H1 (cell line): ENCODE measurements at regions not wholly inside any gene's neighbourhood (a gene's known extent, or its start where the extent isn't known, plus 50 kb on each side); places are given as distances from the start of the nearest gene placed in this dataset.

Experiments used
- CBX5 ChIP-seq: fragments of 300-800, 300-1000 bp; sonication (generic); IDR thresholded peaks from 2 replicates; pipeline ENCODE4 v1.7.1; 2016; ENCODE audit warnings: antibody characterized with exemption, low read length, low read depth
- CHD2 ChIP-seq: IDR thresholded peaks from 2 replicates; pipeline ENCODE4 v1.6.1; 2012; ENCODE audit warnings: low read length, improper control_type of control experiment
- CTBP2 ChIP-seq: IDR thresholded peaks from 2 replicates; pipeline ENCODE4 v1.7.0; 2011; ENCODE audit warnings: borderline replicate concordance, mild to moderate bottlenecking, moderate library complexity, mixed read lengths, low read length; ENCODE audit not compliant: insufficient read depth, insufficient read length
- RXRA ChIP-seq: IDR thresholded peaks from 2 replicates; pipeline ENCODE4 v1.6.1; 2011; ENCODE audit warnings: low read depth, mild to moderate bottlenecking, low read length, moderate library complexity; ENCODE audit not compliant: insufficient read depth
- SIRT6 ChIP-seq: IDR thresholded peaks from one replicate; pipeline ENCODE4 v1.7.1; 2012; ENCODE audit warnings: low read length, inconsistent platforms
- YY1 ChIP-seq: IDR thresholded peaks from 2 replicates; pipeline ENCODE4 v1.6.1; 2011; ENCODE audit warnings: low read depth, mild to moderate bottlenecking, low read length

DNA sequence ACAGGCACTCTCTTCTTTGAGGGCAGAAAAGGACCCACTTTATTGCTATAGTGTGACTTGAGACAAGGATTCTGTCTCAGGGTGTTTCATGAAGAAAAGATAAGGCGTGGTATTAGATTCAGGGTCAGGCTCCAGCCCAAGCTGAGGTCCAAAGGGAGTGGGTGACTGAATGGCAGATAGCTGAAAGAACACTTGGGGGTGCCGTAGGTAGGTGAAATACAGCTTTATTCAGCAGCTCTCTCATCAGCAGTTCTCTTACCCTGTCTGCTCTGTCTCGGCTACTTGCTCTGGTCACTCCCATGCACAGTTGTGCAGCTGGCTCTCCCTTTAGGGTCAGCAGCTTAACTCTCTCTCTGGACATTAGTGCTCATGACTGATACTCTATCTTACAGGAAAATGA, 379.9 kb downstream of the LPIN1 start (continued):
- TF ChIP-seq YY1 (no peak), CHD2 (no peak), CTBP2 (no peak), CBX5 (no peak), RXRA (no peak), SIRT6 (no peak)
- TF ChIP-seq, all 59 proteins: peak for 2
